Neural progenitor cell (in vitro differentiated cells): ENCODE measurements at regions not wholly inside any gene's neighbourhood (a gene's known extent, or its start where the extent isn't known, plus 50 kb on each side); places are given as distances from the start of the nearest gene placed in this dataset.

ENCODE experiments used
- CTCF ChIP-seq: fragments of 200-600 bp; sonication (generic); IDR thresholded peaks from 2 replicates; pipeline ENCODE4 v1.5.1; 2017; ENCODE audit warnings: antibody characterized with exemption, mild to moderate bottlenecking
- EZH2 ChIP-seq: fragments of 200-600 bp; sonication (generic); IDR thresholded peaks from 2 replicates; pipeline ENCODE4 v1.6.1; 2017; ENCODE audit warnings: antibody characterized with exemption, mild to moderate bottlenecking, moderate library complexity

- no peak for TF ChIP-seq CTCF
- no peak for TF ChIP-seq EZH2
These were observed 74.3 kb upstream of the PLSCR4 start for GRCh38 chr3:146325170-146325569.
